A673 (cell line): ENCODE measurements at regions not wholly inside any gene's neighbourhood (a gene's known extent, or its start where the extent isn't known, plus 50 kb on each side); places are given as distances from the start of the nearest gene placed in this dataset.

Experiments
- BruUV-seq: library from RNA; stranded (reverse); fragments of 400-500 nt; replicated peaks from 2 replicates; lab custom pipeline; 2021; lab: Mats Ljungman, UMichigan
- CTCF ChIA-PET: fragments of 300-600 bp; sonication (Branson Sonifier 250); formaldehyde crosslinking; loops from one replicate; lab custom pipeline; 2022; ENCODE audit warnings: antibody characterized with exemption; lab: Charles Lee
- POLR2A ChIA-PET: fragments of 300-600 bp; sonication (Branson Sonifier 250); formaldehyde crosslinking; loops from one replicate; lab custom pipeline; 2022; ENCODE audit warnings: antibody characterized with exemption; ENCODE audit not compliant: low non-redundant PET; lab: Charles Lee
- DNase-seq: peaks from one replicate; pipeline ENCODE4 v3.0.0-alpha.2; 2015; ENCODE audit warnings: low spot score
- H3K27ac ChIP-seq: fragments of 200-600 bp; sonication (generic); 2 replicates; pipeline ENCODE4 v1.5.1; 2016; ENCODE audit warnings: mixed run types, low read depth, mild to moderate bottlenecking, mixed read lengths, antibody characterized with exemption, low read length; ENCODE audit not compliant: poor library complexity, severe bottlenecking
- H3K27me3 ChIP-seq: fragments of 200-600 bp; sonication (generic); replicated peaks from 2 replicates; pipeline ENCODE4 v1.6.1; 2017; ENCODE audit warnings: mixed run types, low read depth, mild to moderate bottlenecking, mixed read lengths, antibody characterized with exemption, low read length; ENCODE audit not compliant: insufficient read depth, poor library complexity
- H3K36me3 ChIP-seq: fragments of 200-600 bp; sonication (generic); 2 replicates; pipeline ENCODE4 v1.6.1; 2016; ENCODE audit warnings: mixed run types, mild to moderate bottlenecking, mixed read lengths, antibody characterized with exemption, low read length; ENCODE audit not compliant: insufficient read depth, poor library complexity, severe bottlenecking
- H3K4me1 ChIP-seq: fragments of 200-600 bp; sonication (generic); 2 replicates; pipeline ENCODE4 v1.6.1; 2017; ENCODE audit warnings: mixed run types, mild to moderate bottlenecking, mixed read lengths, antibody characterized with exemption, low read length; ENCODE audit not compliant: insufficient read depth, poor library complexity, severe bottlenecking
- H3K4me3 ChIP-seq: fragments of 200-600 bp; sonication (generic); 2 replicates; pipeline ENCODE4 v1.5.1; 2016; ENCODE audit warnings: low read depth, mixed run types, mild to moderate bottlenecking, mixed read lengths, low read length; ENCODE audit not compliant: poor library complexity, severe bottlenecking
- H3K9me3 ChIP-seq: fragments of 200-600 bp; sonication (generic); 2 replicates; pipeline ENCODE4 v1.6.1; 2016; ENCODE audit warnings: mixed run types, low read depth, mild to moderate bottlenecking, mixed read lengths, antibody characterized with exemption, low read length; ENCODE audit not compliant: poor library complexity, severe bottlenecking
- EZH2 ChIP-seq: fragments of 200-600 bp; sonication (generic); IDR thresholded peaks from 2 replicates; pipeline ENCODE4 v1.6.1; 2017; ENCODE audit warnings: borderline replicate concordance, low read depth, mild to moderate bottlenecking, mixed read lengths, antibody characterized with exemption, low read length; ENCODE audit not compliant: poor library complexity, severe bottlenecking
- intact Hi-C: fragments of 100-400 bp; cut with micrococcal nuclease; formaldehyde crosslinking; loops from one replicate; pipeline ENCODE4 v1.10.0; 2022; ENCODE audit not compliant: unreplicated experiment
- TF ChIP-seq, protein P1 (sequence below): fragments of 300-800, 200-600 bp; sonication (generic); conservative IDR thresholded peaks from 2 replicates; pipeline ENCODE4 v1.5.1; 2017; ENCODE audit warnings: low read depth, mild to moderate bottlenecking, antibody characterized with exemption, low read length, moderate library complexity, mixed read lengths

DNA sequence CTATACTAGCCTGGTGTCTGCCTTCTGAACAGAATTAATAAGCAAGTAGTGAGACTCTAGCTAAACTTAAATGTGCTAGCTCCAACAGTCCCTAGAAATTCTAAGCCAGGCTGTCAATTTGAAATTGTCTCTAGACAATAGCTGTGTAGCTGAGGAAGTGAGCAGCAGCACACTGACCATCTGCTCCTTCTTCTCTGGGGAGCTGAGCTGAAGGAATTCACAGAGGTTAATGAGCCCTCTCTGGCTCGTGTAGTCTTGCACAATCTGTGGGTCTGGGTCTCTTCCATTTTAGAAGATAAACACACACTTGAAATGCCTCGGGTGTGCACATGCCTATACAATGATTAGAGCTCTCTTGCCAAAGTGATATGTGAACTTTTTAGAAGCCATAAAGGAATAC, 63.5 kb upstream of the BARX1 start:
- TF ChIP-seq EZH2, result no peak
- TF ChIP-seq, protein P1, sequence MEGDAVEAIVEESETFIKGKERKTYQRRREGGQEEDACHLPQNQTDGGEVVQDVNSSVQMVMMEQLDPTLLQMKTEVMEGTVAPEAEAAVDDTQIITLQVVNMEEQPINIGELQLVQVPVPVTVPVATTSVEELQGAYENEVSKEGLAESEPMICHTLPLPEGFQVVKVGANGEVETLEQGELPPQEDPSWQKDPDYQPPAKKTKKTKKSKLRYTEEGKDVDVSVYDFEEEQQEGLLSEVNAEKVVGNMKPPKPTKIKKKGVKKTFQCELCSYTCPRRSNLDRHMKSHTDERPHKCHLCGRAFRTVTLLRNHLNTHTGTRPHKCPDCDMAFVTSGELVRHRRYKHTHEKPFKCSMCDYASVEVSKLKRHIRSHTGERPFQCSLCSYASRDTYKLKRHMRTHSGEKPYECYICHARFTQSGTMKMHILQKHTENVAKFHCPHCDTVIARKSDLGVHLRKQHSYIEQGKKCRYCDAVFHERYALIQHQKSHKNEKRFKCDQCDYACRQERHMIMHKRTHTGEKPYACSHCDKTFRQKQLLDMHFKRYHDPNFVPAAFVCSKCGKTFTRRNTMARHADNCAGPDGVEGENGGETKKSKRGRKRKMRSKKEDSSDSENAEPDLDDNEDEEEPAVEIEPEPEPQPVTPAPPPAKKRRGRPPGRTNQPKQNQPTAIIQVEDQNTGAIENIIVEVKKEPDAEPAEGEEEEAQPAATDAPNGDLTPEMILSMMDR, result no peak
- no peak overlapping the region for H3K27ac ChIP-seq
- CTCF ChIA-PET, result no interaction called here
- POLR2A ChIA-PET, result no interaction called here
- no peak overlapping the region for H3K4me3 ChIP-seq
- DNase-seq, result no peak
- intact Hi-C loops, result no loop called here
- BruUV-seq, result no TSS peak
- no peaks in the 10 kb centered on the region for H3K27me3 ChIP-seq
- no peaks in the 10 kb centered on the region for H3K9me3 ChIP-seq
- H3K4me1 ChIP-seq, result peaks cover 10% of the 10 kb centered on the region
- H3K36me3 ChIP-seq, result no peaks in the 10 kb centered on the region

GRCh38 chr9:94017939-94018531, 62.9 kb upstream of the BARX1 start:
- peaks cover 10% of the 10 kb centered on the region for H3K4me1 ChIP-seq
- BruUV-seq, result no TSS peak
- no peaks in the 10 kb centered on the region for H3K9me3 ChIP-seq
- H3K27me3 ChIP-seq, result no peaks in the 10 kb centered on the region
- no peak for TF ChIP-seq EZH2
- TF ChIP-seq, protein P1, result no peak
- ChIA-PET POLR2A (no interaction called here), CTCF (no interaction called here)
- no peak overlapping the region for H3K27ac ChIP-seq
- no peak overlapping the region for H3K4me3 ChIP-seq
- DNase-seq, result no peak
- intact Hi-C loops, result no loop called here
- H3K36me3 ChIP-seq, result no peaks in the 10 kb centered on the region

DNA sequence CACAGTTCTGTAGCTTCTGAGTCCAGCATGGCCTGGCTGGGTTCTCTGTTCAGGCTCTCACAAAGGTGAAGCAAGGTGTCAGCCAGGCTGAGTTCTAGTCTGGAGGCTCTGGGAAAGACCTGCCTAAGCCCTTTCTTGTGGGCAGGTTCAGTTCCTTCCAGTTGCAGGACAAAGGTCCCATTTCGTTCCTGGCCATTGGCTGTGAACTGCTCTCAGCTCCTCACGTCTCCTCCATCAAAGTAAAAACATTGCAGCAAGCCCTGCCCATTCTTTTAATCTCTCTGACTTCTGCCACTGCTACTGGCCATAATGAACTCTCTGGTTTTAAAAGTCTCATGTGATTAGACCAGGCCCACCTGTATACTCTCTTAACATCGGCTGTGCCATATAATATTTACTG, 61.6 kb upstream of the BARX1 start:
- Histone ChIP-seq H3K4me3 (no peak overlapping the region), H3K36me3 (no peaks in the 10 kb centered on the region), H3K9me3 (no peaks in the 10 kb centered on the region), H3K27me3 (no peaks in the 10 kb centered on the region), H3K27ac (no peak overlapping the region), H3K4me1 (peaks cover 10% of the 10 kb centered on the region)
- no peak for TF ChIP-seq EZH2
- TF ChIP-seq, protein P1, result no peak
- DNase-seq, result no peak
- no TSS peak for BruUV-seq
- intact Hi-C loops, result no loop called here
- POLR2A ChIA-PET, result no interaction called here
- CTCF ChIA-PET, result no interaction called here
